NCI-H2227 treated with DMSO at 0.1 percent for 48 hours (cell line): ENCODE measurements at regions not wholly inside any gene's neighbourhood (a gene's known extent, or its start where the extent isn't known, plus 50 kb on each side); places are given as distances from the start of the nearest gene placed in this dataset.

Experiments used
- DNase-seq: peaks from one replicate; lab custom pipeline; 2025; lab: John Stamatoyannopoulos, UW

DNA sequence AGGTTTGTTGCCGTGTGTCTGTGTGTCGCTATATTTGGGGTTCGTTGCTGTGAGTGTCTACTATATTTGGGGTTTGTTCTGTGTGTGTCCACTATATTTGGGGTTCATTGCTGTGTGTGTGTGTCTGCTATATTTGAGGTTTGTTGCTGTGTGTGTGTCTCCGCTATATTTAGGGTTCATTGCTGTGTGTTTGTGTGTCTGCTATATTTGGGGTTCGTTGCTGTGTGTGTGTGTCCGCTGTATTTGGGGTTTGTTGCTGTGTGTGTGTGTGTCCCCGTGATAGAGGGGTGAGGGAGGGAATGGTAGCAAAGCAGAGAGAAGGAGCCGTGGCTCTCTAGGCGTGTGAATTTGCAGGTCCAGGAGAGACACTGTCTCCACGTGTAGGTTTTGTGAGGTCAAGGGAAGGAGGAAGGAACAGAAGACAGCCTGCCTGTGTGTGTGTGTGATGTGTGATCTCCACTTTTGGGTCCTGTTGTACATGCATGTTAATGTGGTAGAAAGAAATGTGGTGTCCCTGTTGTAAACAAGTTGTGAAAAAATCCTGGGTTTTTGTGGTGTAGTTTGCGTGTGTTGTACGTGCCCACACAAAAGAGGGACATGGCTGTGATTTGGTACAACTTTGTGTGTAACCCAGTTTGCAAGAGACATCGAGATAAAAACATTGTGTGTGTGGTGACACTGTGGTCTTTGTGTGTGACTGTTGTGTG, 56.3 kb upstream of the ECE1 start:
- no peak for DNase-seq

GRCh38 chr1:21344750-21345443, 54.6 kb upstream of the ECE1 start:
- DNase-seq, result no peak

GRCh38 chr1:21344098-21344749, 54.0 kb upstream of the ECE1 start:
- DNase-seq, result no peak

GRCh38 chr1:21342961-21343838, 52.9 kb upstream of the ECE1 start:
- no peak for DNase-seq

- no peak for DNase-seq
Observed at GRCh38 chr1:21341517-21342078, 51.3 kb upstream of the ECE1 start.

DNA sequence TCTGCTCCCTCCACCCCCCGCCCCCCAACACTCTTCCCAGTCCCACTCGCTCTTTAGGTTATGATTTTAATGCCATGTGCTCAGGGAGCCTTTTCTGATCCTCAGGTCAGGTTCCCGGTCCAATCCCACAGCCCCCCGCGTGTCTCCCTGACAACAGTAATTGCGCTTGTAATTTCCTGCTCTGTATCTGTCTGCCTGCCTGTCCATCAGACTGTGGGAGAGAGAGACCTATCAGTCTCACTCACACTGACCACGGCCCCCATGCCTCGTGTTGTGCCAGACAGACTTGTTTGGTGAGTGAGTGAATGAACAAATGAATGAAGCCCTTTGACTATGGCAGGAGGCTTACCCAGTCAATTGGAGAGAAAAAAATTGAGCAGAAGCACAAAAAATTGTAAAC, 50.8 kb upstream of the ECE1 start:
- DNase-seq, result peak; percentile 70

GRCh38 chr1:21340230-21340945, 50.1 kb upstream of the ECE1 start:
- no peak for DNase-seq
